ENCODE measurements at regions not wholly inside any gene's neighbourhood (a gene's known extent, or its start where the extent isn't known, plus 50 kb on each side); places are given as distances from the start of the nearest gene placed in this dataset.
"Not testable (repeated sequence)": the region's sequence is repeated elsewhere in the genome, so short reads cannot be mapped to it uniquely, and the experiment has no call there.

DNA sequence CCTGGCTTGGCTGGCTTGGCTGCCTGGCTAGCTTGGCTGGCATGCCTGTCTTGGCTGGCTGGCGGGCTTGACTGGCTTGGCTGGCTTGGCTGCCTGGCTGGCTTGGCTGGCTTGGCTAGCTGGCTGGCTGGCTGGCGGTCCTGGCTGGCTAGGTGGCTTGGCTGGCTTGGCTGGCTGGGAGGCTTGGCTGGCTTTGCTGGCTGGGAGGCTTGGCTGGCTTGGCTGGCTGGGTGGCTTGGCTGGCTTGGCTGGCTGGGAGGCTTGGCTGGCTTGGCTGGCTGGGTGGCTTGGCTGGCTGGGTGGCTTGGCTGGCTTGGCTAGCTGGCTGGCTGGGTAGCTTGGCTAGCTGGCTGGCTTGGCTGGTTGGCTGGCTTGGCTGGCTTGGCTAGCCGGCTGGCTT is 2824.5 kb downstream of the RPIA start:
- H3K4me1 ChIP-seq (ENCODE audit: insufficient read depth, low read length); H3K27me3 Mint-ChIP-seq; H3K4me3 Mint-ChIP-seq; CTCF ChIA-PET; H3K9me3 Mint-ChIP-seq; H3K36me3 ChIP-seq (ENCODE audit: insufficient read depth, low read length); H3K27ac ChIP-seq (ENCODE audit: low read depth, low read length); H3K27me3 ChIP-seq (ENCODE audit: insufficient read depth, low read length, poor library complexity, severe bottlenecking); H3K36me3 Mint-ChIP-seq; H3K9me3 ChIP-seq (ENCODE audit: low read length); POLR2A ChIA-PET; H3K27ac Mint-ChIP-seq; DNase-seq; H3K4me3 ChIP-seq (ENCODE audit: low read length); H3K4me1 Mint-ChIP-seq: not testable (repeated sequence)

DNA sequence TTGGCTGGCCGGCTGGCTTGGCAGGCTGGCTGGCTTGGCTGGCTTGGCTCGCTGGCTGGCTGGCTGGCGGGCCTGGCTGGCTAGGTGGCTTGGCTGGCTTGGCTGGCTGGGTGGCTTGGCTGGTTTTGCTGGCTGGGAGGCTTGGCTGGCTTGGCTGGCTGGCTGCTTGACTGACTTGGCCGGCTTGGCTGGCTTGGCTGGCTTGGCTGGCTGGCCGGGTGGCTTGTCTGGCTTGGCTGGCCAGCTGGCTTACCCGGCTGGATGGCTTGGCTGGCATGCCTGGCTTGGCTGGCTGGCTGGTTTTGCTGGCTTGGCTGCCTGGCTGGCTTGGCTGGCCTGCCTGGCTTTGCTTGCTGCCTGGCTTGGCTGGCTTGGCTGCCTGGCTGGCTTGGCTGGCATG is 2825.2 kb downstream of the RPIA start:
- H3K9me3 ChIP-seq (ENCODE audit: low read length); H3K4me1 Mint-ChIP-seq; H3K36me3 ChIP-seq (ENCODE audit: insufficient read depth, low read length); H3K4me1 ChIP-seq (ENCODE audit: insufficient read depth, low read length); H3K9me3 Mint-ChIP-seq; H3K27ac Mint-ChIP-seq; H3K4me3 ChIP-seq (ENCODE audit: low read length); POLR2A ChIA-PET; H3K27me3 Mint-ChIP-seq; H3K4me3 Mint-ChIP-seq; H3K27me3 ChIP-seq (ENCODE audit: insufficient read depth, low read length, poor library complexity, severe bottlenecking); CTCF ChIA-PET; H3K36me3 Mint-ChIP-seq; H3K27ac ChIP-seq (ENCODE audit: low read depth, low read length): not testable (repeated sequence)
- DNase-seq: peak in 1 of 5 donors; percentile 37

DNA sequence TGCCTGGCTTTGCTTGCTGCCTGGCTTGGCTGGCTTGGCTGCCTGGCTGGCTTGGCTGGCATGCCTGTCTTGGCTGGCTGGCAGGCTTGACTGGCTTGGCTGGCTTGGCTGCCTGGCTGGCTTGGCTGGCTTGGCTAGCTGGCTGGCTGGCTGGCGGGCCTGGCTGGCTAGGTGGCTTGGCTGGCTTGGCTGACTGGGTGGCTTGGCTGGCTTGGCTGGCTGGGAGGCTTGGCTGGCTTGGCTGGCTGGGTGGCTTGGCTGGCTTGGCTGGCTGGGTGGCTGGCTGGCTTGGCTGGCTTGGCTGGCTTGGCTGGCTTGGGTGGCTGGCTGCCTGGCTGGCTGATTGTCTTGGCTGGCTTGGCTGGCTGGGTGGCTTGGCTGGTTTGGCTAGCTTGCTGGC is 2826.4 kb downstream of the RPIA start:
- H3K9me3 ChIP-seq (ENCODE audit: low read length); H3K4me1 ChIP-seq (ENCODE audit: insufficient read depth, low read length); H3K27ac Mint-ChIP-seq; POLR2A ChIA-PET; H3K9me3 Mint-ChIP-seq; CTCF ChIA-PET; DNase-seq; H3K4me3 ChIP-seq (ENCODE audit: low read length); H3K4me3 Mint-ChIP-seq; H3K36me3 ChIP-seq (ENCODE audit: insufficient read depth, low read length); H3K27me3 ChIP-seq (ENCODE audit: insufficient read depth, low read length, poor library complexity, severe bottlenecking); H3K27ac ChIP-seq (ENCODE audit: low read depth, low read length); H3K4me1 Mint-ChIP-seq; H3K36me3 Mint-ChIP-seq; H3K27me3 Mint-ChIP-seq: not testable (repeated sequence)

DNA sequence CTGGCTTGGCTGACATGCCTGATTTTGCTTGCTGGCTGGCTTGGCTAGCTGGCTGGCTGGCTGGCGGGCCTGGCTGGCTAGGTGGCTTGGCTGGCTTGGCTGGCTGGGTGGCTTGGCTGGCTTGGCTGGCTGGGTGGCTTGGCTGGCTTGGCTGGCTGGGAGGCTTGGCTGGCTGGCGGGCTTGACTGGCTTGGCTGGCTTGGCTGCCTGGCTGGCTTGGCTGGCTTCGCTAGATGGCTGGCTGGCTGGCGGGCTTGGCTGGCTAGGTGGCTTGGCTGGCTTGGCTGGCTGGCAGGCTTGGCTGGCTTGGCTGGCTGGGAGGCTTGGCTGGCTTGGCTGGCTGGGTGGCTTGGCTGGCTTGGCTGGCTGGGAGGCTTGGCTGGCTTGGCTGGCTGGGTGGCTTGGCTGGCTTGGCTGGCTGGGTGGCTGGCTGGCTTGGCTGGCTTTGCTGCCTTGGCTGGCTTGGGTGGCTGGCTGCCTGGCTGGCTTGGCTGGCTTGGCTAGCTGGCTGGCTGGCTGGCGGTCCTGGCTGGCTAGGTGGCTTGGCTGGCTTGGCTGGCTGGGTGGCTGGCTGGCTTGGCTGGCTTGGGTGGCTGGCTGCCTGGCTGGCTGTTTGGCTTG is 2827.0 kb downstream of the RPIA start:
- H3K4me1 ChIP-seq (ENCODE audit: insufficient read depth, low read length); H3K36me3 Mint-ChIP-seq; H3K4me1 Mint-ChIP-seq; H3K27me3 Mint-ChIP-seq; H3K9me3 Mint-ChIP-seq; POLR2A ChIA-PET; CTCF ChIA-PET; H3K4me3 ChIP-seq (ENCODE audit: low read length); H3K27ac ChIP-seq (ENCODE audit: low read depth, low read length); DNase-seq; H3K27ac Mint-ChIP-seq; H3K9me3 ChIP-seq (ENCODE audit: low read length); H3K36me3 ChIP-seq (ENCODE audit: insufficient read depth, low read length); H3K27me3 ChIP-seq (ENCODE audit: insufficient read depth, low read length, poor library complexity, severe bottlenecking); H3K4me3 Mint-ChIP-seq: not testable (repeated sequence)

DNA sequence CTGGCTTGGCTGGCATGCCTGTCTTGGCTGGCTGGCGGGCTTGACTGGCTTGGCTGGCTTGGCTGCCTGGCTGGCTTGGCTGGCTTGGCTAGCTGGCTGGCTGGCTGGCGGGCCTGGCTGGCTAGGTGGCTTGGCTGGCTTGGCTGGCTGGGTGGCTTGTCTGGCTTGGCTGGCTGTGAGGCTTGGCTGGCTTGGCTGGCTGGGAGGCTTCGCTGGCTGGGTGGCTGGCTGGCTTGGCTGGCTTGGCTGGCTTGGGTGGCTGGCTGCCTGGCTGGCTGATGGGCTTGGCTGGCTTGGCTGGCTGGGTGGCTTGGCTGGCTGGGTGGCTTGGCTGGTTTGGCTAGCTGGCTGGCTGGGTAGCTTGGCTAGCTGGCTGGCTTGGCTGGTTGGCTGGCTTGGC is 2827.9 kb downstream of the RPIA start:
- H3K4me1 Mint-ChIP-seq; H3K4me3 Mint-ChIP-seq; H3K9me3 ChIP-seq (ENCODE audit: low read length); H3K36me3 Mint-ChIP-seq; DNase-seq; CTCF ChIA-PET; H3K4me3 ChIP-seq (ENCODE audit: low read length); POLR2A ChIA-PET; H3K4me1 ChIP-seq (ENCODE audit: insufficient read depth, low read length); H3K9me3 Mint-ChIP-seq; H3K27me3 Mint-ChIP-seq; H3K27me3 ChIP-seq (ENCODE audit: insufficient read depth, low read length, poor library complexity, severe bottlenecking); H3K36me3 ChIP-seq (ENCODE audit: insufficient read depth, low read length); H3K27ac ChIP-seq (ENCODE audit: low read depth, low read length); H3K27ac Mint-ChIP-seq: not testable (repeated sequence)

DNA sequence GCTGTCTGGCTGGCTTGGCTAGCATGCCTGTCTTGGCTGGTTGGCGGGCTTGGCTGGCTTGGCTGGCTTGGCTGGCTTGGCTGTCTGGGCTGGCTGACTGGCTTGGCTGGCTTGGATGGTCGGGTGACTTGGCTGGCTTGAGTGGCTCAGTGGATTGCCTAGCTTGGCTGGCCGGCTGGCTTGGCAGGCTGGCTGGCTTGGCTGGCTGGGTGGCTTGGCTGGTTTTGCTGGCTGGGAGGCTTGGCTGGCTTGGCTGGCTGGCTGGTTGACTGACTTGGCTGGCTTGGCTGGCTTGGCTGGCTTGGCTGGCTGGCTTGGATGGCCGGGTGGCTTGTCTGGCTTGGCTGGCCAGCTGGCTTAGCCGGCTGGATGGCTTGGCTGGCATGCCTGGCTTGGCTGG is 2828.4 kb downstream of the RPIA start:
- CTCF ChIA-PET, H3K9me3 Mint-ChIP-seq: not testable (repeated sequence)

DNA sequence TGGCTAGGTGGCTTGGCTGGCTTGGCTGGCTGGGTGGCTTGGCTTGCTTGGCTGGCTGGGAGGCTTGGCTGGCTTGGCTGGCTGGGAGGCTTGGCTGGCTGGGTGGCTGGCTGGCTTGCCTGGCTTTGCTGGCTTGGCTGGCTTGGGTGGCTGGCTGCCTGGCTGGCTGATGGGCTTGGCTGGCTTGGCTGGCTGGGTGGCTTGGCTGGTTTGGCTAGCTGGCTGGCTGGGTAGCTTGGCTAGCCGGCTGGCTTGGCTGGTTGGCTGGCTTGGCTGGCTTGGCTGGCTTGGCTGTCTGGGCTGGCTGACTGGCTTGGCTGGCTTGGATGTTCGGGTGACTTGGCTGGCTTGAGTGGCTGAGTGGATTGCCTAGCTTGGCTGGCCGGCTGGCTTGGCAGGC is 2829.1 kb downstream of the RPIA start:
- POLR2A ChIA-PET; H3K27ac Mint-ChIP-seq; H3K36me3 ChIP-seq (ENCODE audit: insufficient read depth, low read length); H3K4me1 Mint-ChIP-seq; H3K4me3 ChIP-seq (ENCODE audit: low read length); H3K27me3 Mint-ChIP-seq; DNase-seq; H3K27ac ChIP-seq (ENCODE audit: low read depth, low read length); CTCF ChIA-PET; H3K27me3 ChIP-seq (ENCODE audit: insufficient read depth, low read length, poor library complexity, severe bottlenecking); H3K9me3 ChIP-seq (ENCODE audit: low read length); H3K4me1 ChIP-seq (ENCODE audit: insufficient read depth, low read length); H3K4me3 Mint-ChIP-seq; H3K9me3 Mint-ChIP-seq; H3K36me3 Mint-ChIP-seq: not testable (repeated sequence)

More for the DNA sequence above, 2828.4 kb downstream of the RPIA start:
- H3K4me3 Mint-ChIP-seq; H3K4me1 ChIP-seq (ENCODE audit: insufficient read depth, low read length); H3K9me3 ChIP-seq (ENCODE audit: low read length); H3K27ac ChIP-seq (ENCODE audit: low read depth, low read length); H3K27ac Mint-ChIP-seq; H3K4me3 ChIP-seq (ENCODE audit: low read length); H3K36me3 Mint-ChIP-seq; H3K36me3 ChIP-seq (ENCODE audit: insufficient read depth, low read length); H3K27me3 Mint-ChIP-seq; H3K27me3 ChIP-seq (ENCODE audit: insufficient read depth, low read length, poor library complexity, severe bottlenecking); DNase-seq; H3K4me1 Mint-ChIP-seq; POLR2A ChIA-PET: not testable (repeated sequence)

DNA sequence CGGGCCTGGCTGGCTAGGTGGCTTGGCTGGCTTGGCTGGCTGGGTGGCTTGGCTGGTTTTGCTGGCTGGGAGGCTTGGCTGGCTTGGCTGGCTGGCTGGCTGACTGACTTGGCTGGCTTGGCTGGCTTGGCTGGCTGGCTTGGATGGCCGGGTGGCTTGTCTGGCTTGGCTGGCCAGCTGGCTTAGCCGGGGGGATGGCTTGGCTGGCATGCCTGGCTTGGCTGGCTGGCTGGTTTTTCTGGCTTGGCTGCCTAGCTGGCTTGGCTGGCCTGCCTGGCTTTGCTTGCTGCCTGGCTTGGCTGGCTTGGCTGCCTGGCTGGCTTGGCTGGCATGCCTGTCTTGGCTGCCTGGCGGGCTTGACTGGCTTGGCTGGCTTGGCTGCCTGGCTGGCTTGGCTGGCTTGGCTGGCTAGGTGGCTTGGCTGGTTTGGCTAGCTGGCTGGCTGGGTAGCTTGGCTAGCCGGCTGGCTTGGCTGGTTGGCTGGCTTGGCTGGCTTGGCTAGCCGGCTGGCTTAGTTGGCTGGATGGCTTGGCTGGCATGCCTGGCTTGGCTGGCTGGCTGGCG is 2829.6 kb downstream of the RPIA start:
- H3K36me3 Mint-ChIP-seq; H3K27me3 ChIP-seq (ENCODE audit: insufficient read depth, low read length, poor library complexity, severe bottlenecking); H3K4me1 Mint-ChIP-seq; DNase-seq; H3K4me3 Mint-ChIP-seq; POLR2A ChIA-PET; H3K9me3 ChIP-seq (ENCODE audit: low read length); H3K4me1 ChIP-seq (ENCODE audit: insufficient read depth, low read length); CTCF ChIA-PET; H3K9me3 Mint-ChIP-seq; H3K36me3 ChIP-seq (ENCODE audit: insufficient read depth, low read length); H3K27me3 Mint-ChIP-seq; H3K27ac Mint-ChIP-seq; H3K27ac ChIP-seq (ENCODE audit: low read depth, low read length); H3K4me3 ChIP-seq (ENCODE audit: low read length): not testable (repeated sequence)

DNA sequence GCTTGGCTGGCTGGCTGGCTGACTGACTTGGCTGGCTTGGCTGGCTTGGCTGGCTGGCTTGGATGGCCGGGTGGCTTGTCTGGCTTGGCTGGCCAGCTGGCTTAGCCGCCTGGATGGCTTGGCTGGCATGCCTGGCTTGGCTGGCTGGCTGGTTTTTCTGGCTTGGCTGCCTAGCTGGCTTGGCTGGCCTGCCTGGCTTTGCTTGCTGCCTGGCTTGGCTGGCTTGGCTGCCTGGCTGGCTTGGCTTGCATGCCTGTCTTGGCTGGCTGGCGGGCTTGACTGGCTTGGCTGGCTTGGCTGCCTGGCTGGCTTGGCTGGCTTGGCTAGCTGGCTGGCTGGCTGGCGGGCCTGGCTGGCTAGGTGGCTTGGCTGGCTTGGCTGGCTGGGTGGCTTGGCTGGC is 2830.5 kb downstream of the RPIA start:
- H3K27me3 Mint-ChIP-seq; H3K9me3 Mint-ChIP-seq; H3K4me3 Mint-ChIP-seq; H3K27ac Mint-ChIP-seq; CTCF ChIA-PET; H3K27me3 ChIP-seq (ENCODE audit: insufficient read depth, low read length, poor library complexity, severe bottlenecking); H3K36me3 ChIP-seq (ENCODE audit: insufficient read depth, low read length); POLR2A ChIA-PET; H3K27ac ChIP-seq (ENCODE audit: low read depth, low read length); H3K9me3 ChIP-seq (ENCODE audit: low read length); H3K4me1 ChIP-seq (ENCODE audit: insufficient read depth, low read length); H3K36me3 Mint-ChIP-seq; DNase-seq; H3K4me1 Mint-ChIP-seq; H3K4me3 ChIP-seq (ENCODE audit: low read length): not testable (repeated sequence)
